A673 (cell line): ENCODE measurements at regions not wholly inside any gene's neighbourhood (a gene's known extent, or its start where the extent isn't known, plus 50 kb on each side); places are given as distances from the start of the nearest gene placed in this dataset.

Experiments used
- BruUV-seq: library from RNA; stranded (reverse); fragments of 400-500 nt; replicated peaks from 2 replicates; lab custom pipeline; 2021; lab: Mats Ljungman, UMichigan
- CTCF ChIA-PET: fragments of 300-600 bp; sonication (Branson Sonifier 250); formaldehyde crosslinking; loops from one replicate; lab custom pipeline; 2022; ENCODE audit warnings: antibody characterized with exemption; lab: Charles Lee
- POLR2A ChIA-PET: fragments of 300-600 bp; sonication (Branson Sonifier 250); formaldehyde crosslinking; loops from one replicate; lab custom pipeline; 2022; ENCODE audit warnings: antibody characterized with exemption; ENCODE audit not compliant: low non-redundant PET; lab: Charles Lee
- DNase-seq: peaks from one replicate; pipeline ENCODE4 v3.0.0-alpha.2; 2015; ENCODE audit warnings: low spot score
- H3K27ac ChIP-seq: fragments of 200-600 bp; sonication (generic); 2 replicates; pipeline ENCODE4 v1.5.1; 2016; ENCODE audit warnings: mixed run types, low read depth, mild to moderate bottlenecking, mixed read lengths, antibody characterized with exemption, low read length; ENCODE audit not compliant: poor library complexity, severe bottlenecking
- H3K27me3 ChIP-seq: fragments of 200-600 bp; sonication (generic); replicated peaks from 2 replicates; pipeline ENCODE4 v1.6.1; 2017; ENCODE audit warnings: mixed run types, low read depth, mild to moderate bottlenecking, mixed read lengths, antibody characterized with exemption, low read length; ENCODE audit not compliant: insufficient read depth, poor library complexity
- H3K36me3 ChIP-seq: fragments of 200-600 bp; sonication (generic); 2 replicates; pipeline ENCODE4 v1.6.1; 2016; ENCODE audit warnings: mixed run types, mild to moderate bottlenecking, mixed read lengths, antibody characterized with exemption, low read length; ENCODE audit not compliant: insufficient read depth, poor library complexity, severe bottlenecking
- H3K4me1 ChIP-seq: fragments of 200-600 bp; sonication (generic); 2 replicates; pipeline ENCODE4 v1.6.1; 2017; ENCODE audit warnings: mixed run types, mild to moderate bottlenecking, mixed read lengths, antibody characterized with exemption, low read length; ENCODE audit not compliant: insufficient read depth, poor library complexity, severe bottlenecking
- H3K4me3 ChIP-seq: fragments of 200-600 bp; sonication (generic); 2 replicates; pipeline ENCODE4 v1.5.1; 2016; ENCODE audit warnings: low read depth, mixed run types, mild to moderate bottlenecking, mixed read lengths, low read length; ENCODE audit not compliant: poor library complexity, severe bottlenecking
- H3K9me3 ChIP-seq: fragments of 200-600 bp; sonication (generic); 2 replicates; pipeline ENCODE4 v1.6.1; 2016; ENCODE audit warnings: mixed run types, low read depth, mild to moderate bottlenecking, mixed read lengths, antibody characterized with exemption, low read length; ENCODE audit not compliant: poor library complexity, severe bottlenecking
- CTCF ChIP-seq: fragments of 300-800, 200-600 bp; sonication (generic); conservative IDR thresholded peaks from 2 replicates; pipeline ENCODE4 v1.5.1; 2017; ENCODE audit warnings: low read depth, mild to moderate bottlenecking, antibody characterized with exemption, low read length, moderate library complexity, mixed read lengths
- EZH2 ChIP-seq: fragments of 200-600 bp; sonication (generic); IDR thresholded peaks from 2 replicates; pipeline ENCODE4 v1.6.1; 2017; ENCODE audit warnings: borderline replicate concordance, low read depth, mild to moderate bottlenecking, mixed read lengths, antibody characterized with exemption, low read length; ENCODE audit not compliant: poor library complexity, severe bottlenecking
- intact Hi-C: fragments of 100-400 bp; cut with micrococcal nuclease; formaldehyde crosslinking; loops from one replicate; pipeline ENCODE4 v1.10.0; 2022; ENCODE audit not compliant: unreplicated experiment

- Histone ChIP-seq H3K36me3 (no peaks in the 10 kb centered on the region), H3K27ac (no peak overlapping the region), H3K4me3 (no peak overlapping the region), H3K9me3 (no peaks in the 10 kb centered on the region), H3K27me3 (no peaks in the 10 kb centered on the region), H3K4me1 (no peaks in the 10 kb centered on the region)
- ChIA-PET CTCF (interaction anchor here (0.5 kb wide), 1 partner anchor 58 kb away, joined by 3 read pairs; no protein-coding TSS in a partner anchor), POLR2A (no interaction called here)
- TF ChIP-seq CTCF (no peak), EZH2 (no peak)
- no TSS peak for BruUV-seq
- no peak for DNase-seq
- intact Hi-C loops = no loop called here
Observed at GRCh38 chr9:2984491-2984890, 140.6 kb upstream of the PUM3 start.

- no TSS peak for BruUV-seq
- DNase-seq = no peak
- ChIA-PET CTCF (no interaction called here), POLR2A (no interaction called here)
- no peaks in the 10 kb centered on the region for H3K4me1 ChIP-seq
- H3K4me3 ChIP-seq = no peak overlapping the region
- no peaks in the 10 kb centered on the region for H3K36me3 ChIP-seq
- TF ChIP-seq CTCF (no peak), EZH2 (no peak)
- no peaks in the 10 kb centered on the region for H3K27me3 ChIP-seq
- intact Hi-C loops = no loop called here
- no peak overlapping the region for H3K27ac ChIP-seq
- no peaks in the 10 kb centered on the region for H3K9me3 ChIP-seq
Observed at GRCh38 chr9:2979957-2980610, 136.2 kb upstream of the PUM3 start.

GRCh38 chr9:2972475-2972874, 128.6 kb upstream of the PUM3 start:
- CTCF ChIA-PET = no interaction called here

More at GRCh38 chr9:2972475-2972874, 128.6 kb upstream of the PUM3 start:
- H3K4me1 ChIP-seq = peaks cover 3% of the 10 kb centered on the region
- no peak for DNase-seq
- H3K27me3 ChIP-seq = no peaks in the 10 kb centered on the region
- H3K36me3 ChIP-seq = no peaks in the 10 kb centered on the region
- intact Hi-C loops = no loop called here
- POLR2A ChIA-PET = no interaction called here
- H3K27ac ChIP-seq = no peak overlapping the region
- no TSS peak for BruUV-seq
- TF ChIP-seq EZH2 = no peak
- no peak for TF ChIP-seq CTCF
- peaks cover 10% of the 10 kb centered on the region for H3K9me3 ChIP-seq
- H3K4me3 ChIP-seq = no peak overlapping the region
